ENCODE measurements at regions not wholly inside any gene's neighbourhood (a gene's known extent, or its start where the extent isn't known, plus 50 kb on each side); places are given as distances from the start of the nearest gene placed in this dataset.
"Not testable (repeated sequence)": the region's sequence is repeated elsewhere in the genome, so short reads cannot be mapped to it uniquely, and the experiment has no call there.

- DNase-seq = not testable (repeated sequence)
Observed at GRCh38 chr9:67288117-67288735, 295.9 kb upstream of the SPATA31A3 start.

DNA sequence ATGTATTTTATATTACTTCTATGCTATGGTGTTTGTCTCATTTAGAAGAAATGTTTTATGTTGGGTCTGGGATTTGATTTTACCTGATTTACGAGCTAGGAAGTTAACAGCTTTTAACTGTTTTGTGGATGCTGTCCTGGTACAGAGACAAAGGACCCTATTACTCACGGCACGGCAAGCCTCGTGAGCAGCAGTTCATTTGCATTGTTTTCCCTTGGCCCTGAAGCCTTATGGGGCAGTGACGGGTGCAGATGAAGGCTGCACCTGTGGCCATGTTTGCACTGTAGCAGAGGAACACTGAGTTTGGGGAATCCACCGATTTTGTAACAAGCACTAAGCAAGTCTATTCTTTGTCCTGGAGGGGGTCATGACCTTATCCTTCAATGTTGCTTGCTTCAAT, 291.9 kb upstream of the SPATA31A3 start:
- DNase-seq = not testable (repeated sequence)

GRCh38 chr9:67281574-67281973, 289.2 kb upstream of the SPATA31A3 start:
- DNase-seq = not testable (repeated sequence)

GRCh38 chr9:67269692-67270091, 277.3 kb upstream of the SPATA31A3 start:
- not testable (repeated sequence) for DNase-seq

DNA sequence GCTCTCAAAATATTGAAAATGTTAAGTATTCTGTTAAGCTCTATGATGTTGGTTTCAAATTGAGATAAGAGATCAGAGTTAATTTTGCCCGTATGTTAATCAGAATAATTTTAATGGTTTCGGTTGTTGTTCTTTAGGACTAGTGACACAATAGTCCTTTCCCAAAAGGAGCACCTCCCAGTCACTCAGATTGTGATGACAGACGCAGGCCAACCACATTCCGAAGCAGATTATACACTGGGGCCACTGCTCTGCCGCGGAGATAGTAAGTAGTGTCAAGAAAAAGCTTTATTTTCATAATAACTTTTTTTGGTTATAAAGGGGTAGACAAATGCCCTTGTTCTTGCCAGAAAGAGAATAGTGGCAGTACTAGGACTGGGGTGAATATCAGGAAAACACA, 265.5 kb upstream of the SPATA31A3 start:
- DNase-seq = not testable (repeated sequence)

DNA sequence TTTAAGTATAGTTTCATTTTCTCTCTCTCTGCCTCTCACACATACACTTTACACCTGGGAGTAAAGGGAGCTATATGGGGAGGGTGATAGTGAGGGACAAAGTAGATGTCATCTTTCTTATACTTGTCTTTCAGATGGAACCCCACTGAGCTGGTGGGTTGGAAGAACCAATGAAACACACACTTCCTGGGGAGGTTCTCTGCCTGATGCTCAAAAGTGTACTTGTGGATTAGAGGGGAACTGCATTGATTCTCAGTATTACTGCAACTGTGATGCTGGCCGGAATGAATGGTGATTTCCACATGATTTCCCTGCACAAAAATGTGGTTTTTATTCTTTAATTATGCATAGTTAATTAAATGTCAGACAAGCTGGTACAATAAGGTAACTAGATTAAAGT, 256.6 kb upstream of the SPATA31A3 start:
- not testable (repeated sequence) for DNase-seq

DNA sequence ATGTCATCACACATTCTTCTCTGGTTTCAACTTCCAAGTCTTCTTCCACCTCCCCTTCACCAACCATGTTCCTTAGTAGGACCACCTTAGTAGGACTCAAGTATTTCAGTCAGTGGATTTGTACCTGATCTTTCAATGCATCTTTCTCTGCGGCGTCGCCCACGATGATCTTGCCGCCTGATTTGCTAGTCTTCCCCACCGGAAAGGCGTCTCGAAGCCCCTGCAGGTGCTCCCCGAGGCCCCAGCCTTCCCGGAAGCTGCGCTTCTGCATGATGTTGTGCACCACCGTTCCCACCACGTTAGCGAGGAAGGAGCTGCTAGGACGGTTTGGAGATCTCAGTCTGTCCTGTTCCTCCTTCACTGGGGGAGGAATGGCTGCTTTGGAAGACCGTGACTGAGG, 219.7 kb upstream of the SPATA31A3 start:
- DNase-seq = not testable (repeated sequence)

GRCh38 chr9:67210842-67211241, 218.5 kb upstream of the SPATA31A3 start:
- DNase-seq = not testable (repeated sequence)

- DNase-seq = not testable (repeated sequence)
Observed at GRCh38 chr9:67208831-67209437, 216.6 kb upstream of the SPATA31A3 start.

DNA sequence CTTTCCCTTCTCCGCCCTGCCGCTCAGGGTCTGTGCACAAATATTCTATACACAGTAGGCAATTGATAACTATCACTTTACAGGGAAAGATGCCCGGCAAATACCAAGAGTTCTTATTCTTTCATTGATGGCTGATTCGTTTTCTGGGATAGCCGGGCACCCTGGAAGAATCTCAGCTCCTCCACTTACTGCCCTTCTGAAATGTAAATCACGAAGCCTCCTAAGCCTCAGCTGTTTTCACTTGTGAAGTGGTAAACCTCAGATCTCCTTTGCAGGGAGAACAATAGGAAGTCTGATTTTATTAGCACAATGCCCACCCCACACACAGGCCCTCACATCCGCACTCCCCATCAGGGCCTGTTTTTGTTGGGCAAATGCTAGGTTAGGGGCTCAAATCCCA, 203.8 kb upstream of the SPATA31A3 start:
- not testable (repeated sequence) for DNase-seq

DNA sequence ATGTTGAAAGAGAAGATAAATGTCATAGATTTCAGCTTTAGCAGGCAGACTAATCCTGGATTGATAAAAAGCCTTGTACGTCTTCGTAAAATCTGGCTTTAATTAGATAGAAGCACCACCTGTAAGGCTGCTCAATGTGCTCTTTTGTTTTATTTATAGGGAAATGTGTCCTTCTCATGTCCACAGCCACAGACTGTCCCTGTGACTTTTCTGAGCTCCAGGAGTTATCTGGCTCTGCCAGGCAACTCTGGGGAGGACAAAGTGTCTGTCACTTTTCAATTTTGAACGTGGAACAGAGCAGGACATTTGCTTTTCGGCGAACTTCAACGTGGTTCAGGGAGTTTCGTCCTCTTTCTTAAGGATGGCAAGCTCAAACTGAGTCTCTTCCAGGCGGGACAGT, 203.0 kb upstream of the SPATA31A3 start:
- not testable (repeated sequence) for DNase-seq

GRCh38 chr9:67179185-67179584, 186.8 kb upstream of the SPATA31A3 start:
- DNase-seq = not testable (repeated sequence)

DNA sequence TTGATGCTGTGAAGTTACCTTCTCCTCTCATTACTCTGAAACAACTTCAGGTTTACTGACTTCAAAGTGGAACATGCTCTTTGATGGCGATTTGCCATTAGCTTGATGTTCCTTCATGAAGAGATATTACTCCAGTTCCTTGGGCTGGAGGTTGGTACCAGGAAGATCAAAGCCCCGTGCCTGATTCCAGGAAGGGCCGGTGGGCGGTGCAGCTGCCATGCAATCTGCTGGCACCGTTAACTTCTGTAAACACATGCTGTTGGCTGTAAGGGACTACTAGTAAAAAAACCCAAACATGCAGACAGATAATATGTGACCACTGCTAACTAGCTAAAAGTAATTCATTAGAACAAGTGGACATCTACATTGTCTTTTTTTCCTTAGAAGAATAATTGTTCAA, 182.8 kb upstream of the SPATA31A3 start:
- not testable (repeated sequence) for DNase-seq

DNA sequence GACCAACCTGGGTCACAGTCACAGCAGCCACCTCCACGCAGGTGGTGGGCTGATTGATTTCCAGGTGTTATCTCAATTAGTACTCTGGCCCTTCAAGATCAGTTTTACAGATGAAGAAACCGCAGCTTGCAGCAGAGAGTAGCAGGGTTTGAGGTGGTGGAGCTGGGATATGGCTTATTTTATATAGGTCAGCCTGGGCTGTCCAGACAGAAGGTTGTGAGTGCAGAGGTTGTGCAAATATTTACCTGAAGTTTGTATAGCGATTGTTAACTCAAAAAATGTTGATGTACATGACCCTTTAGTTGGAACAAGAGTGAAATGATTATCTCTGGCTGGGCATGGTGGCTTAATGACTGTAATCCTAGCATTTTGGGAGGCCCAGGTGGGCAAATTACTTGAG, 179.4 kb upstream of the SPATA31A3 start:
- not testable (repeated sequence) for DNase-seq

DNA sequence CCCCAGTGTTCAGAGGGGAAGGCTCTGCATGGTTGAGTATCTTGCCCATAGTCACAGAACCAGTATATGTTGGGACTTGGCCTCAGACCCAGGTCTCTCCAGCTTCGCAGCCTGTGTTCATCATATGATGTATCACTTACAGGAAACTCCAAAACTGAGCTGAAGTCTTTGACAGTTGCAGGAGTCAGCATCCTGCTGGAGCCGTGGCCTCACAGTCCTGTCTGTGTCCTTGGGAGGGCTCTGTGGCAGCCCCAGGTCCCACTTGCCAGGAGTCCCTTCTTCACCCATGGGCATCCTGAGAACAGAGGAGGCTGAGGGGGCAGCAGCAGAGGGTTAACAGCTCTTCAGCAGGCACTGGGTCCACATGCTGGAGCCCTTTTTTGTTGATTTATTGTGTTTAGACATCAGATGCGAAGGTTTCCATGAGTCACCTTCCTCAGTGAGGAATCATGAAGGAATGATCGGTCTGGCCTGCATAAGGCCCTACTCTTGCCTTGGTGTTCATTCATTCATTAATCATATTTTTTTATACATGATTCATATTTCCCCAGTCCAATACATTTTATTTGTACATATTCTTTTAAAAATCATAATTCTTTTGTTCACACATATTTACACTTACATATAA, 176.3 kb upstream of the SPATA31A3 start:
- DNase-seq = not testable (repeated sequence)

DNA sequence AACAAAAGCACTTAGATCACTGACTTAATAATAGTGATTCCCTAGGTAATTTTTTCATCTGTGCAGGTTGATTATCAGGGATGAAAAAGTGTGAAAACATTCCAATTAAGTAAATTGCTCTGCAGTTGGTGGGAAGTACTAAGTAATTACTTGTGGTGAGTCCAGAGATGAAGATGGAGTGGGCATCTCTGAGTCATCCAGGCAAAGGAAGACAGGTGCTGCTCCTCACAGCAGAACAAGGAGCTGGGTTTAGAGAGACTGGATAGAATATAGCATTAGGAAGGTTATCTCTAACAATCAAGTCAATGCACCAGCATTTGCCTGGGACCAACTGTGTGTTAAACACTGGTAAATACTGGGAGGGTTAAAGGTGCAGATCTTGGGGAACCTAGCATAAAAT, 174.0 kb upstream of the SPATA31A3 start:
- DNase-seq = not testable (repeated sequence)

DNA sequence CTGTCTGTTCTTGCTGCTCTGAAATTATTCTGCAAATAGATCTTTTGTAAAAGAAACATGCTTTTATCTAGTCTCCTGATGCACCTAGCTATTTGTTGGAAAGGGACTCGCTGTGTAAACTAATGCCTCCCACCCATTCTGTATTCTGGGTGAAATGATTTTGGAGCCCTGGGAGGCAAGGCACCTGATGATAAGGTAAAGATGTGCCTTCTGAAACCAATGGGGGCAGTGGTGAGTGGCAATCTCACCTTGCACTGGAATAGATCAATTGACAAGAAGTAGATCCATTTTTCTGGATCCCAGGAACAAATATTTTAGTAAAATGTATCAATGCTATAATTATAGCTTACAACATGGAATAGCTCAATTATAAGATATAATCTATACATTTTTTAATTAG, 170.5 kb upstream of the SPATA31A3 start:
- not testable (repeated sequence) for DNase-seq

- DNase-seq = not testable (repeated sequence)
Observed at GRCh38 chr9:67155218-67155617, 162.9 kb upstream of the SPATA31A3 start.

DNA sequence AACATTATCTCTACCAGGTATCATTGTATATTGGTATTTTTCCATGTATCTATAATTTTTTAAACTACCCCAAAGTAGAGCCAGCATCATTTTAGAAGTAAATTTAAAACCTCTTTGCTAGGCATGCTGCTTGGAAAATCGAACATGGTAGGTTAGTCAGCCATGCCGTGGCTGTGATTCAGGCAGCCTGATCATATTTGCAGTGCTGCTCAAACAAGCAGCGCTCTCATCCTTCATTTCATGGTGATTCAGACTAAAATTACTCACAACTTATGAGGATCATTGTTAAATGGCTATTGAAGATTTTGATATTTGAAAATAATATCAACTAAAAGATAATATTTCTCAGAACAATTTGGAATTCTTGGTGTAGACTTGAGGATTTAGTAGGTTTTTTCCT, 161.2 kb upstream of the SPATA31A3 start:
- not testable (repeated sequence) for DNase-seq

DNA sequence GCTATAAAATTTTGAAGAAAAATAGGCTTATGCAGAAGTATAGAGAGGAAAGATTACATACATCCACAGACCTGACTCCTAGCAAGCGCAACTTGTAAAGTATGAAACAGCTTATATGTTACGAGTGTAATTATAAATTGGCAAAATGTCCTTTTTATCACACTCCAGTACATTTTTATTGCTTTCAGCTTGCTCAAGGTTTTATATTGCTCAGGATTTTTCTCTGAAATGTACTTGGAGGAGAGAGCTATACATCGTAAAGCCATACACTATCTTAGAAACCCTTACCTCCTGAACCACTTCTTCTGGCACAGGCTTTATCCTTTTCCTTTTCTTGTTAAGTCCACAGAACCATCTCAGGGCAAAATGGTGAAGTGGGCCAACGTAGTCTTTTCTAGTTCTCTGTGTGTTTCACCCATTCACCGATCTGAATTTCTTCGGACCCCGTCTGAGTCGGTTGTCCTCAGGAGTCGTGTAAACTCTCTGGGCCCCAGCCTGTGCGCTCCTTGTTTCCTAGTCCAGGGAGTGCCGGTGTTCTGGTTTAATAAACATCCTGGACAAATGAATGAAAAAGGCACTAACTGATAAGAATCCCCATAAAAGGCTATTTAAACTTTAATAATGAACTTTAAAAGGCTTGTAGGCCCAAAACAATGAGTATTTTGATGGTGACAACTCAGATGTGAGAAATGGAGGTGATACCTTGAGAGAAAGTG, 150.2 kb upstream of the SPATA31A3 start:
- not testable (repeated sequence) for DNase-seq

GRCh38 chr9:67136376-67136775, 144.0 kb upstream of the SPATA31A3 start:
- DNase-seq = not testable (repeated sequence)

DNA sequence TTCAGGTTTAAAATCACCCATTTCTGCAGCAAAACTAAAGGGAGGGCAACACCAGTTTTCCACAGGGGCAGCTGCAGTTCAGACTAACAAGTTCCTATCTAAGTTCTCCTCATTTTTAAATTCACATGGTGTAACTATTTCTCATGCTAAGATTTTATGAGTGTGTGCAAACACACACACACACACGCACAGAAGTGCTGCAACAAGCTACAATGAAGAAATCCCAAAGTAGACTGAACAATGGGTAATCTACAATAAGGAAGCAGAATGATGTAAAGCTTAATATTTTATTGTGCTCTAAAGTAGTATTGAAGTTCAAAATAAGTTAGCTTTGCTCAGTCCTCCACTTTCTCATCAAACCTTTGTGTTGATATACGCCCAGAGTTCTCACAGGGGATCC, 140.8 kb upstream of the SPATA31A3 start:
- peak; percentile 5 for DNase-seq

GRCh38 chr9:67116761-67117160, 124.4 kb upstream of the SPATA31A3 start:
- not testable (repeated sequence) for DNase-seq

Measured in right forelimb (tissue), 1 donor.